IMR-90 (cell line): ENCODE measurements at regions not wholly inside any gene's neighbourhood (a gene's known extent, or its start where the extent isn't known, plus 50 kb on each side); places are given as distances from the start of the nearest gene placed in this dataset.

Experiments
- CHD1 ChIP-seq: IDR thresholded peaks from 2 replicates; pipeline ENCODE4 v1.6.1; 2012; ENCODE audit warnings: low read depth, low read length, improper control_type of control experiment
- CTCF ChIP-seq: conservative IDR thresholded peaks from 2 replicates; pipeline ENCODE4 v1.5.1; 2012; ENCODE audit warnings: mild to moderate bottlenecking, low read depth, low read length, improper control_type of control experiment
- MAFK ChIP-seq: IDR thresholded peaks from 2 replicates; pipeline ENCODE4 v1.6.1; 2012; ENCODE audit warnings: low read depth, low read length, improper control_type of control experiment
- POLR2A ChIP-seq: IDR thresholded peaks from 2 replicates; pipeline ENCODE4 v1.6.1; 2012; ENCODE audit warnings: mild to moderate bottlenecking, low read depth, low read length
- RAD21 ChIP-seq: IDR thresholded peaks from 2 replicates; pipeline ENCODE4 v1.6.1; 2012; ENCODE audit warnings: low read length, improper control_type of control experiment
- RFX5 ChIP-seq: IDR thresholded peaks from 2 replicates; pipeline ENCODE4 v1.8.0; 2012; ENCODE audit warnings: low read depth, mild to moderate bottlenecking, low read length, moderate library complexity
- USF2 ChIP-seq: fragments of 150-350 bp; IDR thresholded peaks from 2 replicates; pipeline ENCODE4 v1.6.1; 2017; ENCODE audit warnings: mild to moderate bottlenecking, antibody characterized with exemption, low read length, low read depth

GRCh38 chrX:40323977-40324376 is 226.2 kb upstream of the BCOR start:
- TF ChIP-seq CHD1 (no peak), RAD21 (no peak), CTCF (no peak), USF2 (no peak), MAFK (no peak), POLR2A (no peak), RFX5 (no peak)
